HEK293 (cell line): ENCODE measurements at regions not wholly inside any gene's neighbourhood (a gene's known extent, or its start where the extent isn't known, plus 50 kb on each side); places are given as distances from the start of the nearest gene placed in this dataset.

Experiments used
- CTCF ChIA-PET: fragments of 350-600 bp; formaldehyde crosslinking; extraction: SDS; loops from one replicate; lab custom pipeline; 2021; ENCODE audit warnings: antibody characterized with exemption; lab: Yijun Ruan, JAX
- POLR2A ChIA-PET: fragments of 300-600 bp; formaldehyde crosslinking; extraction: SDS; loops from one replicate; lab custom pipeline; 2020; ENCODE audit warnings: antibody characterized with exemption, inconsistent platforms; lab: Yijun Ruan, JAX
- H3K27ac ChIP-seq: fragments of 200-500 bp; sonication (Bioruptor generic); 2 replicates; pipeline ENCODE4 v1.5.1; 2014; ENCODE audit warnings: low read depth, low read length, control low read depth, inconsistent platforms; ENCODE audit errors: extremely low read depth
- H3K36me3 ChIP-seq, 2 experiments: fragments of 200-500 bp in 1 of 2; sonication (Bioruptor generic) in 1 of 2; 1 replicate in 1 of 2; 2 replicates in 1 of 2; pipeline ENCODE4 v1.5.1; 2014 to 2017; ENCODE audit warnings: inconsistent platforms in 2 of 2, low read length in 2 of 2; ENCODE audit not compliant: control insufficient read depth in 2 of 2, insufficient read depth in 1 of 2
- H3K4me1 ChIP-seq: fragments of 200-500 bp; sonication (Bioruptor generic); 2 replicates; pipeline ENCODE4 v1.5.1; 2014; ENCODE audit warnings: mild to moderate bottlenecking, low read length, inconsistent platforms; ENCODE audit not compliant: control insufficient read depth, insufficient read depth
- H3K4me3 ChIP-seq: 2 replicates; pipeline ENCODE4 v1.5.1; 2011; ENCODE audit warnings: low read depth, mild to moderate bottlenecking, control low read depth, low read length, moderate library complexity
- H3K9me3 ChIP-seq: fragments of 200-500 bp; sonication (Bioruptor generic); 2 replicates; pipeline ENCODE4 v1.5.1; 2014; ENCODE audit warnings: low read depth, low read length, inconsistent platforms; ENCODE audit not compliant: control insufficient read depth, insufficient read depth
- PRDM1 ChIP-seq: fragments of 450-650 bp; formaldehyde crosslinking; IDR thresholded peaks from 2 replicates; pipeline ENCODE4; 2016; ENCODE audit warnings: missing biosample characterization, missing genetic modification characterization
- SALL2 ChIP-seq: fragments of 450-650 bp; formaldehyde crosslinking; IDR thresholded peaks from 2 replicates; pipeline ENCODE4 v1.5.0; 2017; ENCODE audit warnings: missing biosample characterization, mild to moderate bottlenecking, missing genetic modification characterization, borderline replicate concordance
- SP2 ChIP-seq: fragments of 450-650 bp; formaldehyde crosslinking; IDR thresholded peaks from 2 replicates; pipeline ENCODE4 v1.5.1; 2016; ENCODE audit warnings: missing biosample characterization, missing genetic modification characterization
- ZFP37 ChIP-seq: fragments of 450-650 bp; formaldehyde crosslinking; IDR thresholded peaks from 2 replicates; pipeline ENCODE4 v1.5.1; 2016; ENCODE audit warnings: missing biosample characterization, missing genetic modification characterization
- ZNF112 ChIP-seq: fragments of 450-650 bp; formaldehyde crosslinking; IDR thresholded peaks from 2 replicates; pipeline ENCODE4 v1.5.0; 2017; ENCODE audit warnings: missing biosample characterization, missing genetic modification characterization
- ZNF146 ChIP-seq: fragments of 450-650 bp; formaldehyde crosslinking; IDR thresholded peaks from 2 replicates; pipeline ENCODE4 v1.5.1; 2016; ENCODE audit warnings: missing biosample characterization, missing genetic modification characterization
- ZNF155 ChIP-seq: fragments of 450-650 bp; formaldehyde crosslinking; IDR thresholded peaks from 2 replicates; pipeline ENCODE4 v1.5.1; 2016; ENCODE audit warnings: missing biosample characterization, missing genetic modification characterization
- ZNF169 ChIP-seq: fragments of 450-650 bp; formaldehyde crosslinking; IDR thresholded peaks from 2 replicates; pipeline ENCODE4 v1.5.1; 2016; ENCODE audit warnings: missing biosample characterization, missing genetic modification characterization
- ZNF174 ChIP-seq: fragments of 450-650 bp; formaldehyde crosslinking; IDR thresholded peaks from 2 replicates; pipeline ENCODE4 v1.5.0; 2017; ENCODE audit warnings: missing biosample characterization, mild to moderate bottlenecking, missing genetic modification characterization
- ZNF175 ChIP-seq: fragments of 450-650 bp; formaldehyde crosslinking; IDR thresholded peaks from 2 replicates; pipeline ENCODE4 v1.5.1; 2016; ENCODE audit warnings: missing biosample characterization, missing genetic modification characterization
- ZNF214 ChIP-seq: fragments of 450-650 bp; formaldehyde crosslinking; IDR thresholded peaks from 2 replicates; pipeline ENCODE4 v1.5.1; 2017; ENCODE audit warnings: missing biosample characterization, mild to moderate bottlenecking, missing genetic modification characterization, borderline replicate concordance
- ZNF354C ChIP-seq: fragments of 450-650 bp; formaldehyde crosslinking; IDR thresholded peaks from 2 replicates; pipeline ENCODE4 v1.5.1; 2016; ENCODE audit warnings: missing biosample characterization, missing genetic modification characterization, low read depth, borderline replicate concordance
- ZNF624 ChIP-seq: fragments of 450-650 bp; formaldehyde crosslinking; IDR thresholded peaks from 2 replicates; pipeline ENCODE4 v1.5.1; 2017; ENCODE audit warnings: missing biosample characterization, missing genetic modification characterization
- ZNF660 ChIP-seq: fragments of 450-650 bp; IDR thresholded peaks from 2 replicates; pipeline ENCODE4 v1.5.1; 2018; ENCODE audit warnings: missing biosample characterization, mild to moderate bottlenecking, missing genetic modification characterization
- ZNF701 ChIP-seq: fragments of 450-650 bp; formaldehyde crosslinking; IDR thresholded peaks from 2 replicates; pipeline ENCODE4 v1.5.1; 2016; ENCODE audit warnings: missing biosample characterization, missing genetic modification characterization
- ZNF707 ChIP-seq: fragments of 450-650 bp; formaldehyde crosslinking; IDR thresholded peaks from 2 replicates; pipeline ENCODE4 v1.5.1; 2016; ENCODE audit warnings: missing biosample characterization, missing genetic modification characterization
- ZNF830 ChIP-seq: fragments of 450-650 bp; IDR thresholded peaks from 2 replicates; pipeline ENCODE4 v1.5.0; 2018; ENCODE audit warnings: missing biosample characterization, missing genetic modification characterization, low read depth, mild to moderate bottlenecking, moderate library complexity
- TF ChIP-seq, protein P1 (sequence below): fragments of 450-650 bp; formaldehyde crosslinking; IDR thresholded peaks from 2 replicates; pipeline ENCODE4 v1.5.1; 2016; ENCODE audit warnings: missing biosample characterization, missing genetic modification characterization
- TF ChIP-seq, protein P2 (sequence below): fragments of 450-650 bp; formaldehyde crosslinking; IDR thresholded peaks from 2 replicates; pipeline ENCODE4 v1.5.1; 2016; ENCODE audit warnings: missing biosample characterization, missing genetic modification characterization, borderline replicate concordance
- TF ChIP-seq, protein P3 (sequence below): fragments of 450-650 bp; formaldehyde crosslinking; IDR thresholded peaks from 2 replicates; pipeline ENCODE4 v1.5.1; 2016; ENCODE audit warnings: missing biosample characterization, missing genetic modification characterization, borderline replicate concordance
- TF ChIP-seq, protein P4 (sequence below): fragments of 450-650 bp; formaldehyde crosslinking; IDR thresholded peaks from 2 replicates; pipeline ENCODE4 v1.5.1; 2017; ENCODE audit warnings: missing biosample characterization, missing genetic modification characterization

DNA sequence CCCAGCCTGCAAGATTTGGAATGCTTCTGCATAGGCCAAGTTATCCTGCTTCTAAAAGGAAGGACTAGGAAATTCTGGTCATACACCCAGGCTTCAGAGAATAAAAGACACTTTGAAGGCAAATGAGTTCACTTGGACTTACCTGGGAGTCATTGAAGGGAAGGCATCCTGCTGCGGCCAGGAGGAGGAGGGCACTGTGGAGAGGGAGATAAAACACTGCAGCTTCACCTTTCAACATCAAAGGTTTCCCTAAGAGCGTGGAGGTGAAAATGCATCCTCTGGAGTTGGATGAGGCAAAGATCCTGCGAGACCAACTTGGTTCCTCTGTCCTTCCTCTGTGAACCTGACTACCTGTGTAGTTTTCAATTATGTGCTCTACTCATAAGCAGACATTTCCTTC is 79.5 kb upstream of the RIOK3 start:
- Histone ChIP-seq H3K36me3 (no peaks in the 10 kb centered on the region), H3K4me1 (no peaks in the 10 kb centered on the region), H3K27ac (no peak overlapping the region), H3K4me3 (no peak overlapping the region), H3K9me3 (no peaks in the 10 kb centered on the region)
- no peak for TF ChIP-seq SALL2 (tag by site-specific recombination)
- TF ChIP-seq ZFP37 (tag by site-specific recombination): no peak
- TF ChIP-seq ZNF175 (tag by site-specific recombination): no peak
- TF ChIP-seq, protein P1, sequence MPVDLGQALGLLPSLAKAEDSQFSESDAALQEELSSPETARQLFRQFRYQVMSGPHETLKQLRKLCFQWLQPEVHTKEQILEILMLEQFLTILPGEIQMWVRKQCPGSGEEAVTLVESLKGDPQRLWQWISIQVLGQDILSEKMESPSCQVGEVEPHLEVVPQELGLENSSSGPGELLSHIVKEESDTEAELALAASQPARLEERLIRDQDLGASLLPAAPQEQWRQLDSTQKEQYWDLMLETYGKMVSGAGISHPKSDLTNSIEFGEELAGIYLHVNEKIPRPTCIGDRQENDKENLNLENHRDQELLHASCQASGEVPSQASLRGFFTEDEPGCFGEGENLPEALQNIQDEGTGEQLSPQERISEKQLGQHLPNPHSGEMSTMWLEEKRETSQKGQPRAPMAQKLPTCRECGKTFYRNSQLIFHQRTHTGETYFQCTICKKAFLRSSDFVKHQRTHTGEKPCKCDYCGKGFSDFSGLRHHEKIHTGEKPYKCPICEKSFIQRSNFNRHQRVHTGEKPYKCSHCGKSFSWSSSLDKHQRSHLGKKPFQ (tag by site-specific recombination): no peak
- no peak for TF ChIP-seq ZNF155 (tag by site-specific recombination)
- no peak for TF ChIP-seq ZNF214
- TF ChIP-seq ZNF174 (tag by site-specific recombination): no peak
- no peak for TF ChIP-seq ZNF830 (tag by site-specific recombination)
- TF ChIP-seq, protein P2, sequence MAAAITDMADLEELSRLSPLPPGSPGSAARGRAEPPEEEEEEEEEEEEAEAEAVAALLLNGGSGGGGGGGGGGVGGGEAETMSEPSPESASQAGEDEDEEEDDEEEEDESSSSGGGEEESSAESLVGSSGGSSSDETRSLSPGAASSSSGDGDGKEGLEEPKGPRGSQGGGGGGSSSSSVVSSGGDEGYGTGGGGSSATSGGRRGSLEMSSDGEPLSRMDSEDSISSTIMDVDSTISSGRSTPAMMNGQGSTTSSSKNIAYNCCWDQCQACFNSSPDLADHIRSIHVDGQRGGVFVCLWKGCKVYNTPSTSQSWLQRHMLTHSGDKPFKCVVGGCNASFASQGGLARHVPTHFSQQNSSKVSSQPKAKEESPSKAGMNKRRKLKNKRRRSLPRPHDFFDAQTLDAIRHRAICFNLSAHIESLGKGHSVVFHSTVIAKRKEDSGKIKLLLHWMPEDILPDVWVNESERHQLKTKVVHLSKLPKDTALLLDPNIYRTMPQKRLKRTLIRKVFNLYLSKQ (tag by site-specific recombination): no peak
- TF ChIP-seq, protein P3, sequence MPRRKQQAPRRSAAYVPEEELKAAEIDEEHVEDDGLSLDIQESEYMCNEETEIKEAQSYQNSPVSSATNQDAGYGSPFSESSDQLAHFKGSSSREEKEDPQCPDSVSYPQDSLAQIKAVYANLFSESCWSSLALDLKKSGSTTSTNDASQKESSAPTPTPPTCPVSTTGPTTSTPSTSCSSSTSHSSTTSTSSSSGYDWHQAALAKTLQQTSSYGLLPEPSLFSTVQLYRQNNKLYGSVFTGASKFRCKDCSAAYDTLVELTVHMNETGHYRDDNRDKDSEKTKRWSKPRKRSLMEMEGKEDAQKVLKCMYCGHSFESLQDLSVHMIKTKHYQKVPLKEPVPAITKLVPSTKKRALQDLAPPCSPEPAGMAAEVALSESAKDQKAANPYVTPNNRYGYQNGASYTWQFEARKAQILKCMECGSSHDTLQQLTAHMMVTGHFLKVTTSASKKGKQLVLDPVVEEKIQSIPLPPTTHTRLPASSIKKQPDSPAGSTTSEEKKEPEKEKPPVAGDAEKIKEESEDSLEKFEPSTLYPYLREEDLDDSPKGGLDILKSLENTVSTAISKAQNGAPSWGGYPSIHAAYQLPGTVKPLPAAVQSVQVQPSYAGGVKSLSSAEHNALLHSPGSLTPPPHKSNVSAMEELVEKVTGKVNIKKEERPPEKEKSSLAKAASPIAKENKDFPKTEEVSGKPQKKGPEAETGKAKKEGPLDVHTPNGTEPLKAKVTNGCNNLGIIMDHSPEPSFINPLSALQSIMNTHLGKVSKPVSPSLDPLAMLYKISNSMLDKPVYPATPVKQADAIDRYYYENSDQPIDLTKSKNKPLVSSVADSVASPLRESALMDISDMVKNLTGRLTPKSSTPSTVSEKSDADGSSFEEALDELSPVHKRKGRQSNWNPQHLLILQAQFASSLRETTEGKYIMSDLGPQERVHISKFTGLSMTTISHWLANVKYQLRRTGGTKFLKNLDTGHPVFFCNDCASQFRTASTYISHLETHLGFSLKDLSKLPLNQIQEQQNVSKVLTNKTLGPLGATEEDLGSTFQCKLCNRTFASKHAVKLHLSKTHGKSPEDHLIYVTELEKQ (tag by site-specific recombination): no peak
- TF ChIP-seq SP2 (tag by site-specific recombination): no peak
- no peak for TF ChIP-seq ZNF354C (tag by site-specific recombination)
- TF ChIP-seq ZNF624: no peak
- CTCF ChIA-PET: interaction anchor here (0.7 kb wide), 1 partner anchor 50 kb away, joined by 3 read pairs; no protein-coding TSS in a partner anchor
- POLR2A ChIA-PET: no interaction called here

DNA sequence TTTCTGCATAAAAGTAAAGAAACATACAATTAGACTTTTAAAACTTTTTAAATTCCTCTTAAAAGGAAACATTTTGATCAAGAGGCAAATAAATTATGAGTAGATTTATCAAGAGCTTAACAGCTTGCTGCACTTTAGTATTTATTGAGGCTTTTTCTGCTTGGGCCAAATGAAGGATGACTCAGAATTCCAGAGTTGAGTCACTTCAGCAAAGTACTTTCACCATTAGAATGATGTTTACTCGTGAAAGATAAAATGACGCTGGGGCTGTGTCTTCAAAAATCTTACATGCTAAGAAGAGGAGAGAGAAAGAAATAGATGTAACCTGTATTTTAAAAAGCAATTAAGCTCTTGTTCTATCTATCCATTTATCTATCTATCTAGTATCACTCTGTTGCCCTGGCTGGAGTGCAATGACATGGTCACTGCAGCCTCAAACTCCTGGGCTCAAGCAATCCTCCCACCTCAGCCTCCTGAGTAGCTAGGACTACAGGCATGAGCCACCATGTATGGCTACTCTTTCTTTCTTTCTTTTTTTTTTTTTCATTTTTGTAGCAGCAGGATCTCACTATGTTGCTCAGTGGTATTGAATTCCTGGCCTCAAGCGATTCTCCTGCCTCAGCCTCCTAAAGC is 75.3 kb upstream of the RIOK3 start:
- CTCF ChIA-PET: interaction anchor here (0.7 to 3.5 kb wide), 7 partner anchors 10 to 480 kb away, joined by 3 to 28 read pairs (median 7); partner anchors contain the start of gene CABLES1
- Histone ChIP-seq H3K9me3 (no peaks in the 10 kb centered on the region), H3K36me3 (no peaks in the 10 kb centered on the region), H3K4me3 (no peak overlapping the region), H3K4me1 (no peaks in the 10 kb centered on the region), H3K27ac (no peak overlapping the region)
- POLR2A ChIA-PET: no interaction called here
- TF ChIP-seq ZNF112 (tag by site-specific recombination) (no peak), ZNF707 (tag by site-specific recombination) (no peak), ZNF169 (tag by site-specific recombination) (no peak), ZNF660 (0 out of 2 replicates have a peak, but pooled peaks have one; percentile 35), ZNF701 (tag by site-specific recombination) (no peak), PRDM1 (0 out of 2 replicates have a peak, but pooled peaks have one; percentile 36), ZNF146 (no peak)
- TF ChIP-seq, protein P4, sequence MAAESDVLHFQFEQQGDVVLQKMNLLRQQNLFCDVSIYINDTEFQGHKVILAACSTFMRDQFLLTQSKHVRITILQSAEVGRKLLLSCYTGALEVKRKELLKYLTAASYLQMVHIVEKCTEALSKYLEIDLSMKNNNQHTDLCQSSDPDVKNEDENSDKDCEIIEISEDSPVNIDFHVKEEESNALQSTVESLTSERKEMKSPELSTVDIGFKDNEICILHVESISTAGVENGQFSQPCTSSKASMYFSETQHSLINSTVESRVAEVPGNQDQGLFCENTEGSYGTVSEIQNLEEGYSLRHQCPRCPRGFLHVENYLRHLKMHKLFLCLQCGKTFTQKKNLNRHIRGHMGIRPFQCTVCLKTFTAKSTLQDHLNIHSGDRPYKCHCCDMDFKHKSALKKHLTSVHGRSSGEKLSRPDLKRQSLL: no peak
- TF ChIP-seq, protein P3 (tag by site-specific recombination): no peak
